Left lung (tissue), 4 donors: ENCODE measurements at regions not wholly inside any gene's neighbourhood (a gene's known extent, or its start where the extent isn't known, plus 50 kb on each side); places are given as distances from the start of the nearest gene placed in this dataset.

ENCODE experiments used
- ATAC-seq: fragments of 200-7000 bp; cut with Tn5 transposase; one replicate; pipeline ENCODE4 v1.9.1; 2020; ENCODE audit warnings: moderate library complexity
- DNase-seq, 4 donors: peaks; one replicate each; pipeline ENCODE4 v3.0.0-alpha.2; 2013 to 2020
- H3K27ac ChIP-seq, 2 donors: fragments of 200-600 bp; sonication (generic) in 1 of 2; one replicate each; pipeline versions ENCODE4 v1.5.0 to v1.8.0; 2020 to 2021
- H3K27me3 ChIP-seq, 2 donors: fragments of 200-600 bp; sonication (generic) in 1 of 2; one replicate each; pipeline versions ENCODE4 v1.5.0 to v1.8.0; 2020 to 2021
- H3K36me3 ChIP-seq, 2 donors: fragments of 200-600 bp; sonication (generic) in 1 of 2; one replicate each; pipeline versions ENCODE4 v1.5.0 to v1.8.0; 2020 to 2021
- H3K4me1 ChIP-seq, 2 donors: fragments of 200-600 bp; one replicate each; pipeline ENCODE4 v1.8.0; 2021
- H3K4me3 ChIP-seq, 2 donors: fragments of 200-600 bp; sonication (generic) in 1 of 2; one replicate each; pipeline versions ENCODE4 v1.5.0 to v1.8.0; 2020 to 2021; ENCODE audit warnings: mild to moderate bottlenecking in 1 of 2
- H3K9me3 ChIP-seq, 2 donors: fragments of 200-600 bp; sonication (generic) in 1 of 2; one replicate each; pipeline versions ENCODE4 v1.5.0 to v1.8.0; 2020 to 2021
- intact Hi-C, 2 donors: fragments of 100-400 bp; cut with DNase I; formaldehyde crosslinking; loops; one replicate each; pipeline versions ENCODE4 v1.11.2 to v1.14.2; 2022
- TF ChIP-seq, protein P1 (sequence below), 2 donors: fragments of 200-600 bp; sonication (generic) in 1 of 2; IDR thresholded peaks; one replicate each; pipeline versions ENCODE4 v1.5.0 to v1.8.0; 2021; ENCODE audit warnings: antibody characterized with exemption in 2 of 2
- donor health status: DM: no; HTN: yes; CAD: no.
- donor health status: DM: no; HTN: no; CAD: no.

GRCh38 chr5:6090838-6091237, 287.5 kb downstream of the MED10 start:
- intact Hi-C loops = no loop called here
- DNase-seq = no peak
- Histone ChIP-seq H3K27ac (no peak overlapping the region), H3K4me1 (no peaks in the 10 kb centered on the region), H3K27me3 (no peaks in the 10 kb centered on the region), H3K9me3 (peaks cover 0 to under 1% of the 10 kb centered on the region in 2 donors), H3K36me3 (no peaks in the 10 kb centered on the region), H3K4me3 (no peak overlapping the region)
- no peak for ATAC-seq
- TF ChIP-seq, protein P1, sequence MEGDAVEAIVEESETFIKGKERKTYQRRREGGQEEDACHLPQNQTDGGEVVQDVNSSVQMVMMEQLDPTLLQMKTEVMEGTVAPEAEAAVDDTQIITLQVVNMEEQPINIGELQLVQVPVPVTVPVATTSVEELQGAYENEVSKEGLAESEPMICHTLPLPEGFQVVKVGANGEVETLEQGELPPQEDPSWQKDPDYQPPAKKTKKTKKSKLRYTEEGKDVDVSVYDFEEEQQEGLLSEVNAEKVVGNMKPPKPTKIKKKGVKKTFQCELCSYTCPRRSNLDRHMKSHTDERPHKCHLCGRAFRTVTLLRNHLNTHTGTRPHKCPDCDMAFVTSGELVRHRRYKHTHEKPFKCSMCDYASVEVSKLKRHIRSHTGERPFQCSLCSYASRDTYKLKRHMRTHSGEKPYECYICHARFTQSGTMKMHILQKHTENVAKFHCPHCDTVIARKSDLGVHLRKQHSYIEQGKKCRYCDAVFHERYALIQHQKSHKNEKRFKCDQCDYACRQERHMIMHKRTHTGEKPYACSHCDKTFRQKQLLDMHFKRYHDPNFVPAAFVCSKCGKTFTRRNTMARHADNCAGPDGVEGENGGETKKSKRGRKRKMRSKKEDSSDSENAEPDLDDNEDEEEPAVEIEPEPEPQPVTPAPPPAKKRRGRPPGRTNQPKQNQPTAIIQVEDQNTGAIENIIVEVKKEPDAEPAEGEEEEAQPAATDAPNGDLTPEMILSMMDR (IDR thresholded peaks at IDR 0.05) = no peak

DNA sequence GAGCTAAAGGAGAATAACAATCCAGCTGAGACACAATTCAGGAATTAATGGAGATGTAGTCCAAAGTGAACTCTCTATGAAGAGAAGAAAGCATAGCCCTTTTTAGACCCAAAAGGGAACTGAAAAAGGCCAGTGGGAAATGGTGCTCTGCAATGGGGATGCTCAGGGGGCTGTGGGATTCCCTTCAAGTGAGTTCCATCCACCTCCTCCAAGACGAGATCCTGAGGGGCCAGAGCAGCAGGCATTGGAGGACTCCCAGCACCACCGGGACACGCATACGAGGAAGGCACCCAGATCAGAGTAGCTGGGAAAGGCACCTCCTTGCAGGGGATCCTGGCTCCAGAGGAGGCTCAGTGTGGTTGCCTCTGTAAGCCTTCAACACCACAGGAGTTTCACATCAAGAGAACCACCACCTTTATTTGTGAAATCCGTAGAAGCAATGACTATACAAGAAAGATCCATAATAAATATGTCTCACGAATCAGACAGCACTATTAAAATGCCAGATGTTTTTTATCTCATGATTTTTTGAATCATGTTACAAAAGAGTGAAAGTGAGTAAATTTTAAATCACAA, 288.2 kb downstream of the MED10 start:
- ATAC-seq (no peak), DNase-seq (no peak)
- Histone ChIP-seq H3K27me3 (no peaks in the 10 kb centered on the region), H3K36me3 (no peaks in the 10 kb centered on the region), H3K4me1 (no peaks in the 10 kb centered on the region), H3K4me3 (no peak overlapping the region), H3K27ac (no peak overlapping the region), H3K9me3 (no peaks in the 10 kb centered on the region)
- TF ChIP-seq, protein P1 (IDR thresholded peaks at IDR 0.05) = no peak
- intact Hi-C loops = no loop called here

- Histone ChIP-seq H3K36me3 (no peaks in the 10 kb centered on the region), H3K4me3 (no peak overlapping the region), H3K9me3 (no peaks in the 10 kb centered on the region), H3K27me3 (no peaks in the 10 kb centered on the region), H3K4me1 (no peaks in the 10 kb centered on the region), H3K27ac (no peak overlapping the region)
- intact Hi-C loops = no loop called here
- DNase-seq = no peak
- TF ChIP-seq, protein P1 (IDR thresholded peaks at IDR 0.05) = no peak
- no peak for ATAC-seq
Observed at GRCh38 chr5:6088706-6089105, 289.6 kb downstream of the MED10 start.

GRCh38 chr5:6087576-6087975, 290.8 kb downstream of the MED10 start:
- TF ChIP-seq, protein P1 (IDR thresholded peaks at IDR 0.05) = no peak
- Histone ChIP-seq H3K27ac (no peak overlapping the region), H3K36me3 (no peaks in the 10 kb centered on the region), H3K27me3 (no peaks in the 10 kb centered on the region), H3K9me3 (no peaks in the 10 kb centered on the region), H3K4me3 (no peak overlapping the region), H3K4me1 (no peaks in the 10 kb centered on the region)
- intact Hi-C loops = no loop called here
- DNase-seq = no peak
- ATAC-seq = no peak

DNA sequence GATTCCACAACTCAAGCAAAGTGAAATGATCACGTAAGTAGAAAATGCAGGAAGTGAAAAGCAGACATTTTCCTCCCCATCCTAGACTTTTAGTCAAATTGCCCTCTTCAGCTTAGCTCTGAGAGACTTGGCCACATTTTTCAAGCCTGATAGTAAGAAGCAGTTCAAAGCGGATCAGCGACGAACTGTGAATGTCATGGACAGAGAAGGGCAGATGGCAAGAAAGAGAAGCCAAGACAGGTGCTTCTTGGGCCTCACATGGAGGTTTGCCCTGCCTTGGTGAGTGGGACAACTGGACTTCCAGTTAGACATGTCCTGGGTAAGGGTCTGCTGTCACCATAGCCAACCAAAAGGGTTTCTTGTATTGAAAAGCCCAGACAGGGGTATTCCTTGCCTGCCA, 291.5 kb downstream of the MED10 start:
- Histone ChIP-seq H3K9me3 (no peaks in the 10 kb centered on the region), H3K36me3 (no peaks in the 10 kb centered on the region), H3K27me3 (no peaks in the 10 kb centered on the region), H3K4me3 (no peak overlapping the region), H3K4me1 (no peaks in the 10 kb centered on the region), H3K27ac (no peak overlapping the region)
- TF ChIP-seq, protein P1 (IDR thresholded peaks at IDR 0.05) = no peak
- no peak for ATAC-seq
- no peak for DNase-seq
- intact Hi-C loops = no loop called here
